GM12873 (cell line): ENCODE measurements at regions not wholly inside any gene's neighbourhood (a gene's known extent, or its start where the extent isn't known, plus 50 kb on each side); places are given as distances from the start of the nearest gene placed in this dataset.

Source experiments
- TF ChIP-seq, protein P1 (sequence below): IDR thresholded peaks from 2 replicates; pipeline ENCODE4 v1.5.1; 2012; ENCODE audit warnings: low read depth, mild to moderate bottlenecking, moderate library complexity, low read length, control low read depth; ENCODE audit not compliant: insufficient read depth; ENCODE audit errors: missing control alignments

DNA sequence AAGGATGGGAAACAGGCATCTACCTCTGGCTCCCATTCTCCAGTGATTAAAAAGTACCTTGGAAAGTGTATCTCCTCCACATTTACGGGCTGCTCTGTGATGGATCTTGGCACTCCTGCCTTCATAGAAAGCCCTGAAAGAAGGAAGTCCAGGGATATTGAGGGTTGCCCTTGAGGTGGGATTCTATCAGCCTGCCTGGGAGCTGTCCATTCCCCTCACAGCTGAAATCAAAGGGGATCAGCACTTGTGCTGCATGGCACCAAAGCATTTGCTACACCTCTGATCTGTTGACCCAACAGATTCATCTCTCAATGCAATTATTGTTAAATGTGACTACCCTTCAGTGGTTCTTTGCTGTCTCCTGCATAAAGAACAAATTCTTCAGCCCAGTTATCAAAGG, 442.0 kb upstream of the RUNX1 start:
- TF ChIP-seq, protein P1, sequence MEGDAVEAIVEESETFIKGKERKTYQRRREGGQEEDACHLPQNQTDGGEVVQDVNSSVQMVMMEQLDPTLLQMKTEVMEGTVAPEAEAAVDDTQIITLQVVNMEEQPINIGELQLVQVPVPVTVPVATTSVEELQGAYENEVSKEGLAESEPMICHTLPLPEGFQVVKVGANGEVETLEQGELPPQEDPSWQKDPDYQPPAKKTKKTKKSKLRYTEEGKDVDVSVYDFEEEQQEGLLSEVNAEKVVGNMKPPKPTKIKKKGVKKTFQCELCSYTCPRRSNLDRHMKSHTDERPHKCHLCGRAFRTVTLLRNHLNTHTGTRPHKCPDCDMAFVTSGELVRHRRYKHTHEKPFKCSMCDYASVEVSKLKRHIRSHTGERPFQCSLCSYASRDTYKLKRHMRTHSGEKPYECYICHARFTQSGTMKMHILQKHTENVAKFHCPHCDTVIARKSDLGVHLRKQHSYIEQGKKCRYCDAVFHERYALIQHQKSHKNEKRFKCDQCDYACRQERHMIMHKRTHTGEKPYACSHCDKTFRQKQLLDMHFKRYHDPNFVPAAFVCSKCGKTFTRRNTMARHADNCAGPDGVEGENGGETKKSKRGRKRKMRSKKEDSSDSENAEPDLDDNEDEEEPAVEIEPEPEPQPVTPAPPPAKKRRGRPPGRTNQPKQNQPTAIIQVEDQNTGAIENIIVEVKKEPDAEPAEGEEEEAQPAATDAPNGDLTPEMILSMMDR = no peak

DNA sequence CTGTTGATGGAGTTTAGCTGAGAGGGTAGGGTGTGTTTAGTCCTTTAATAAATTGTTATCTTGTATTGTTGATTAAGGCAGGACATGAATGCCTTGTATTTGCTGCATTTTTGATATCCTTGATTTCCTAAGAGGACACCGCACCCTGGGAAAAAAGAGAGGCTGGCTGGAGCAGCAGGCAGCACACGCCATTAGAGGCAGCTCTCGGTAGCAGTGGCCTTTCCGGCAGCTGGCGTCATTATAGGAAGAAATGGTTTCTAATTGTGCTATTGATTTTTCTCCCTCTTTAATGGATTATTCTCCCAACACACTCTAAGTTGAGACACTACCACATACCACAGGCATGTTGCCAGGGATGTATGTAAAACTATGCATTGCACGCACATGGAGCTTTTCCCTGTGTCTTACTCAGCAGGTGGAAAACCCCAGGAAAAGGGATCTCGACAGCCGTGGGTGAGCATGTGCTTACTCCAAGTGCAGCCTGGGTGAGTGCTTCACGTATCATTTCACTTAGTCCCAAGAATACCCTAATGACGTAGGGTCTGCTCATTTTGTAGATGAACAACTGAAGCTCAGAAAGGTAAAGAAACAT, 440.4 kb upstream of the RUNX1 start:
- TF ChIP-seq, protein P1 = no peak

DNA sequence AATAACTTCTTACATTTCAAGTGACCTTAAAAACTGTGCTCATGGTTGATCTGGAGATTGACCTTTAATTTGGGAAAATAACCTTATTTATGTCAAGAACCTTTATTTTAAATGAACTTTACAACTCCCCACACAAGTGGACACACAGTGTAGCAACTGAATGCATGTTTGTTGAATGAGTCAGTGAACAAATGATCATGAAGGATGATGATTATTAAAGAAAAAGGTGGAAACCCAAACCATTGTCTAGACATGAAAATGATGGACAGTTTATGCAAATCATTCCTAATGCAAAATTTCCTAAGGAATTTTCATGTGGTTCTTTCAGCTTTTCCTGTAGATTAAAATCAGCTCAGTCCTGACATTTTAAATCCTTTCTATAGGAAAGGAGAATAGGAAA, 439.8 kb upstream of the RUNX1 start:
- TF ChIP-seq, protein P1 = no peak

- TF ChIP-seq, protein P1 = no peak
Observed at GRCh38 chr21:35485364-35485763, 436.3 kb upstream of the RUNX1 start.

GRCh38 chr21:35484851-35485250, 435.7 kb upstream of the RUNX1 start:
- TF ChIP-seq, protein P1 = no peak

DNA sequence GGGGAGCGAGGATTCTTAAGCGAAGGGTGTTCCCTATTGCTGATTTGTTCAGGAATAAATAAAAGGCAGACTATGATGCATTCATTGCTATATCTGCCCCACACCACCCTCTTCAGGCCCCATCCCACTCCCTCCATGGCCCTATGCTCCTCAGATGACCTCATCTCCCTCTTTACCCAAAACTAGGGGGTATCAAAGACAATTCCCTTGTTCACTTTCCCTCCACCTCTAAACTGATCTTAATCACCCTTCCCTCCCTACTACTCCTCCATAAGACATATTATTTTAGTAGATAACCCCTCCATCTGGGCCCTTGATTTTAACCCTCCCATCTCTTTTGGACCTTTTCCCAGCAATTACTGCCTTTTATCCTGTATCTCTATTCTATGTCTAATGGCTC, 434.9 kb upstream of the RUNX1 start:
- TF ChIP-seq, protein P1 = no peak

DNA sequence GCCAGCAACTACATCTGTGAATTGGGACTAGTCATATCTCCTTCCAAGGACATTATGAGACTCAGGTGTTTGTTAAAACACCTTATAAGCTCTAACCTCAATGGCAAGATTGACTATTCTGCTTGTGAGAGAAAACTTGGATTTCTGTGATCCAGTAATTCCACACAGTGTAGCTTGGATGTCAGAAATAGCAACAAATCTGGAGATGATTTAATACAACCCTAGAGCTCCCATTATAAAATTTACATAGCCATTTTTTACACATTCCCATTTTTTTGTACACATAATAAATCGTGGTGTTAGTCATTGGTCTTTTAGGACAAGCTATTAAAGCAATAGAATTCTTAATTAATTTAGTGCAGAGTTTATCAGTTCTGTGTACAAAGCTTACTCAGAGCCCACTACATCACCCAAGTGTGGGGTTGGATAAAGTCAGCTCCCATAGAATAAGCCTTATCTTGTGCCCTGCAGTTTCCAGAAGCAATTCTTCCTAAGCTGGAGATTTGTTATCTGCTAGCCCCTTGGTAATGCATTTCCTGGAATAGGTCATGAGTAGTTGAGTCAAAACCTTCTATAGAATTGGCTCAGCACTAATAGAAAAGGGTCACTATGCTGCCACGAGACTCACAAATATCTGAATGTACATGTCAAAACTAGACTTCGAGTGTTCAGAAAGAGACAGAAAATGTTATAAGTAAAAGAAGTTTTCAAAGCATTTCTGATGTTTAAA, 434.0 kb upstream of the RUNX1 start:
- TF ChIP-seq, protein P1 = no peak
